ENCODE measurements at regions not wholly inside any gene's neighbourhood (a gene's known extent, or its start where the extent isn't known, plus 50 kb on each side); places are given as distances from the start of the nearest gene placed in this dataset.

DNA sequence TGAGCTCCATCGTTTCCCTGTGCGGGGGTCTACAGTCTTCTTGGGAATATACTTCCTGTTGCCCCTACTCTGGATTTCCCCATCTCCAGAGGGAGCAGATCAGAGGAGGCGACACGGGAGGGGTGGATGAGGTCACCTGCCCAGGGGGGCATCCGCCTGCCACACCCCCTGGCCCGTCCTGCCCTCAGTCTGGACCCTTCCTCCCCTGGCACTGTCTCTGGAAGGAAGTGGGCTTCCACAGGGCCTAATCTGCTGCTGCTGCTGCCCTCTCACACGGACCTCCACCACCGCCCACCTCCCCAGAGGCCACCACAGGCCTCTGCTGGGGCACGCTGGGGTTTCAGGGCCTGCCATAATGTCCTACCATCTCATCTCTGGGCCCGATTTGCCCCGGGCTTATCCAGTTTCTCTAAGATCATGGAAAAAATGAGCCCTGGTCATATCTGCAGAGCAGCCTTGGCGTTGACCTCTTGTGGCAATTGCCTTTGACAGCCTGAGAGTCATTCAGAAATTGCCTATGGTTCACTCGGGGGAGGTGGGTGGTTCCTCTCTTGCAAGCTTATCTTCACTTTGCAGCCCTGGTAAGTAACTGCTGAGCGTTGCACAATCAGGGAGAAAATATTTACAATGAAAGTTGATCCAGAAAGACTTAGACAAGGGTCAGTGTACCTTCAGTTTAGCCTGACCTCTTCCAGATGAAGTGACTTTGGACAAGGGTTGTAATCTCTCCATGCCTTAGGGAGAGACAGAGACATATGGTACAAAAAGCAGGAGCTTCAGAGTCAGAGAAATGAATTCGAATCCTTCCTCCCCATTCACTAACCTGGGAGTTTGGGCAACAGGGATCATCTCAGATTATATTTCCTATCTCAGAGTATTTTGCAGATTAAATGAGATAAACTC is 252.4 kb downstream of the TOMM20 start (continued):
- TF ChIP-seq HDAC6 (IDR thresholded peaks at IDR 0.05; ENCODE audit: low read depth, low read length) (no peak), MYNN (CRISPR knock-in tag; IDR thresholded peaks at IDR 0.05; ENCODE audit: low read depth) (no peak; the same call in 1 of the 2 replicates), XRCC5 (optimal IDR thresholded peaks at IDR 0.05; ENCODE audit: low read length) (peak; percentile 15), ZNF121 (CRISPR knock-in tag; IDR thresholded peaks at IDR 0.05) (0 out of 2 replicates have a peak, but pooled peaks have one; percentile 9), CC2D1A (CRISPR knock-in tag; IDR thresholded peaks at IDR 0.05) (no peak), ZFP1 (CRISPR knock-in tag; IDR thresholded peaks at IDR 0.05) (peak; percentile 52; the same call in 1 of the 2 replicates), ATRX (CRISPR knock-in tag; IDR thresholded peaks at IDR 0.05; ENCODE audit: borderline replicate concordance) (no peak), ZNF383 (CRISPR knock-in tag; IDR thresholded peaks at IDR 0.05; ENCODE audit: borderline replicate concordance) (no peak), ZNF780A (CRISPR knock-in tag; IDR thresholded peaks at IDR 0.05) (0 out of 2 replicates have a peak, but pooled peaks have one; percentile 59), ZNF781 (CRISPR knock-in tag; IDR thresholded peaks at IDR 0.05; ENCODE audit: borderline replicate concordance, not compliant biosample characterization) (no peak)
- TF ChIP-seq, protein P1, sequence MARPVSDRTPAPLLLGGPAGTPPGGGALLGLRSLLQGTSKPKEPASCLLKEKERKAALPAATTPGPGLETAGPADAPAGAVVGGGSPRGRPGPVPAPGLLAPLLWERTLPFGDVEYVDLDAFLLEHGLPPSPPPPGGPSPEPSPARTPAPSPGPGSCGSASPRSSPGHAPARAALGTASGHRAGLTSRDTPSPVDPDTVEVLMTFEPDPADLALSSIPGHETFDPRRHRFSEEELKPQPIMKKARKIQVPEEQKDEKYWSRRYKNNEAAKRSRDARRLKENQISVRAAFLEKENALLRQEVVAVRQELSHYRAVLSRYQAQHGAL (CRISPR knock-in tag; IDR thresholded peaks at IDR 0.05; ENCODE audit: not compliant biosample characterization), result no peak
- TF ChIP-seq, protein P2, sequence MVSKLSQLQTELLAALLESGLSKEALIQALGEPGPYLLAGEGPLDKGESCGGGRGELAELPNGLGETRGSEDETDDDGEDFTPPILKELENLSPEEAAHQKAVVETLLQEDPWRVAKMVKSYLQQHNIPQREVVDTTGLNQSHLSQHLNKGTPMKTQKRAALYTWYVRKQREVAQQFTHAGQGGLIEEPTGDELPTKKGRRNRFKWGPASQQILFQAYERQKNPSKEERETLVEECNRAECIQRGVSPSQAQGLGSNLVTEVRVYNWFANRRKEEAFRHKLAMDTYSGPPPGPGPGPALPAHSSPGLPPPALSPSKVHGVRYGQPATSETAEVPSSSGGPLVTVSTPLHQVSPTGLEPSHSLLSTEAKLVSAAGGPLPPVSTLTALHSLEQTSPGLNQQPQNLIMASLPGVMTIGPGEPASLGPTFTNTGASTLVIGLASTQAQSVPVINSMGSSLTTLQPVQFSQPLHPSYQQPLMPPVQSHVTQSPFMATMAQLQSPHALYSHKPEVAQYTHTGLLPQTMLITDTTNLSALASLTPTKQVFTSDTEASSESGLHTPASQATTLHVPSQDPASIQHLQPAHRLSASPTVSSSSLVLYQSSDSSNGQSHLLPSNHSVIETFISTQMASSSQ (IDR thresholded peaks at IDR 0.05; ENCODE audit: low read depth), result peak; percentile 85
- TF ChIP-seq, protein P2 (CRISPR knock-in tag; IDR thresholded peaks at IDR 0.05; ENCODE audit: borderline replicate concordance), result peak; percentile 92; the same call in 1 of the 2 replicates
- TF ChIP-seq, protein P3, sequence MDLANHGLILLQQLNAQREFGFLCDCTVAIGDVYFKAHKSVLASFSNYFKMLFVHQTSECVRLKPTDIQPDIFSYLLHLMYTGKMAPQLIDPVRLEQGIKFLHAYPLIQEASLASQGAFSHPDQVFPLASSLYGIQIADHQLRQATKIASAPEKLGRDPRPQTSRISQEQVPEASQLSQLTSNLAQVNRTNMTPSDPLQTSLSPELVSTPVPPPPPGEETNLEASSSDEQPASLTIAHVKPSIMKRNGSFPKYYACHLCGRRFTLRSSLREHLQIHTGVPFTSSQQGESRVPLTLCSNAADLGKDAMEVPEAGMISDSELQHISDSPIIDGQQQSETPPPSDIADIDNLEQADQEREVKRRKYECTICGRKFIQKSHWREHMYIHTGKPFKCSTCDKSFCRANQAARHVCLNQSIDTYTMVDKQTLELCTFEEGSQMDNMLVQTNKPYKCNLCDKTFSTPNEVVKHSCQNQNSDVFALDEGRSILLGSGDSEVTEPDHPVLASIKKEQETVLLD (CRISPR knock-in tag; IDR thresholded peaks at IDR 0.05; ENCODE audit: low read depth), result 0 out of 2 replicates have a peak, but pooled peaks have one; percentile 1
- TF ChIP-seq, protein P4, sequence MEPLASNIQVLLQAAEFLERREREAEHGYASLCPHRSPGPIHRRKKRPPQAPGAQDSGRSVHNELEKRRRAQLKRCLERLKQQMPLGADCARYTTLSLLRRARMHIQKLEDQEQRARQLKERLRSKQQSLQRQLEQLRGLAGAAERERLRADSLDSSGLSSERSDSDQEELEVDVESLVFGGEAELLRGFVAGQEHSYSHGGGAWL (CRISPR knock-in tag; IDR thresholded peaks at IDR 0.05), result 0 out of 2 replicates have a peak, but pooled peaks have one; percentile 40
- TF ChIP-seq, protein P5, sequence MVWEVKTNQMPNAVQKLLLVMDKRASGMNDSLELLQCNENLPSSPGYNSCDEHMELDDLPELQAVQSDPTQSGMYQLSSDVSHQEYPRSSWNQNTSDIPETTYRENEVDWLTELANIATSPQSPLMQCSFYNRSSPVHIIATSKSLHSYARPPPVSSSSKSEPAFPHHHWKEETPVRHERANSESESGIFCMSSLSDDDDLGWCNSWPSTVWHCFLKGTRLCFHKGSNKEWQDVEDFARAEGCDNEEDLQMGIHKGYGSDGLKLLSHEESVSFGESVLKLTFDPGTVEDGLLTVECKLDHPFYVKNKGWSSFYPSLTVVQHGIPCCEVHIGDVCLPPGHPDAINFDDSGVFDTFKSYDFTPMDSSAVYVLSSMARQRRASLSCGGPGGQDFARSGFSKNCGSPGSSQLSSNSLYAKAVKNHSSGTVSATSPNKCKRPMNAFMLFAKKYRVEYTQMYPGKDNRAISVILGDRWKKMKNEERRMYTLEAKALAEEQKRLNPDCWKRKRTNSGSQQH (CRISPR knock-in tag; IDR thresholded peaks at IDR 0.05; ENCODE audit: low read depth), result no peak; the same call in 1 of the 2 replicates
